ENCODE measurements at regions not wholly inside any gene's neighbourhood (a gene's known extent, or its start where the extent isn't known, plus 50 kb on each side); places are given as distances from the start of the nearest gene placed in this dataset.

GRCh38 chr11:37333345-37333744 lies 735.3 kb upstream of the RAG2 start:
- no peak for TF ChIP-seq CTCF (IDR thresholded peaks at IDR 0.05; ENCODE audit: insufficient read depth, low read depth, low read length)
- no peak for TF ChIP-seq EZH2 (IDR thresholded peaks at IDR 0.05; ENCODE audit: insufficient read depth, low read length)
